ENCODE measurements at regions not wholly inside any gene's neighbourhood (a gene's known extent, or its start where the extent isn't known, plus 50 kb on each side); places are given as distances from the start of the nearest gene placed in this dataset.

GRCh38 chr11:86741484-86741835 lies 58.9 kb upstream of the PRSS23 start:
- TF ChIP-seq, protein P1, sequence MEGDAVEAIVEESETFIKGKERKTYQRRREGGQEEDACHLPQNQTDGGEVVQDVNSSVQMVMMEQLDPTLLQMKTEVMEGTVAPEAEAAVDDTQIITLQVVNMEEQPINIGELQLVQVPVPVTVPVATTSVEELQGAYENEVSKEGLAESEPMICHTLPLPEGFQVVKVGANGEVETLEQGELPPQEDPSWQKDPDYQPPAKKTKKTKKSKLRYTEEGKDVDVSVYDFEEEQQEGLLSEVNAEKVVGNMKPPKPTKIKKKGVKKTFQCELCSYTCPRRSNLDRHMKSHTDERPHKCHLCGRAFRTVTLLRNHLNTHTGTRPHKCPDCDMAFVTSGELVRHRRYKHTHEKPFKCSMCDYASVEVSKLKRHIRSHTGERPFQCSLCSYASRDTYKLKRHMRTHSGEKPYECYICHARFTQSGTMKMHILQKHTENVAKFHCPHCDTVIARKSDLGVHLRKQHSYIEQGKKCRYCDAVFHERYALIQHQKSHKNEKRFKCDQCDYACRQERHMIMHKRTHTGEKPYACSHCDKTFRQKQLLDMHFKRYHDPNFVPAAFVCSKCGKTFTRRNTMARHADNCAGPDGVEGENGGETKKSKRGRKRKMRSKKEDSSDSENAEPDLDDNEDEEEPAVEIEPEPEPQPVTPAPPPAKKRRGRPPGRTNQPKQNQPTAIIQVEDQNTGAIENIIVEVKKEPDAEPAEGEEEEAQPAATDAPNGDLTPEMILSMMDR (IDR thresholded peaks at IDR 0.05): no peak
- TF ChIP-seq POLR2AphosphoS5 (IDR thresholded peaks at IDR 0.05) (no peak), POLR2A (IDR thresholded peaks at IDR 0.05) (no peak), EP300 (IDR thresholded peaks at IDR 0.05) (no peak)
